Transverse colon (tissue), 1 donor: ENCODE measurements at regions not wholly inside any gene's neighbourhood (a gene's known extent, or its start where the extent isn't known, plus 50 kb on each side); places are given as distances from the start of the nearest gene placed in this dataset.

Experiments used
- EP300 ChIP-seq: sonication (generic); formaldehyde crosslinking; IDR thresholded peaks from one replicate; pipeline ENCODE4 v1.6.1; 2017; ENCODE audit warnings: antibody characterized with exemption, low read depth
- POLR2A ChIP-seq: fragments of 450-650 bp; IDR thresholded peaks from one replicate; pipeline ENCODE4 v1.6.1; 2016; ENCODE audit warnings: antibody characterized with exemption, mild to moderate bottlenecking, moderate library complexity

DNA sequence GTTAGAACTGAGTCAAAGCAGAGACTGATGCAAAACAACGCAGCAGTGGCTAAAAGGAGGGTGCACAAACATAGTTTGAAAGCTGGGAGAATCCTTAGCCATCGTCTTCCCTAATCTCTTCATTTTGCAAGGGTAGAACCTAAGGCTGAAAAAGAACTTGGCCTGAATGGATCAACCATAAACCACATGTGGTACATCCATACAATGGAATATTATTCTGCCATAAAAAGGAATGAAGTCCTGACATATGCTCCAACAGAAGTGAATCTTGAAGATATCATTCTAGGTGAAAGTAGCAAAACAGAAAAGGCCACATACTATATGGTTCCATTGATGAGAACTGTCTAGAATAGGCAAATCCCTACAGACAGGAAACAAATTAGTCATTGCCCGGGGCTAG lies 330.3 kb upstream of the NPVF start:
- TF ChIP-seq EP300 (no peak), POLR2A (no peak)
